ENCODE measurements at regions not wholly inside any gene's neighbourhood (a gene's known extent, or its start where the extent isn't known, plus 50 kb on each side); places are given as distances from the start of the nearest gene placed in this dataset.
"Not testable (repeated sequence)": the region's sequence is repeated elsewhere in the genome, so short reads cannot be mapped to it uniquely, and the experiment has no call there.

GRCh38 chr10:35271859-35272165 is 64.5 kb upstream of the CCNY start:
- not testable (repeated sequence) for TF ChIP-seq ZNF557 (CRISPR knock-in tag; IDR thresholded peaks at IDR 0.05); SRSF1 (optimal IDR thresholded peaks at IDR 0.05; ENCODE audit: low read depth, low read length); ZBTB43 (CRISPR knock-in tag; conservative IDR thresholded peaks at IDR 0.05); ZNF30 (CRISPR knock-in tag; IDR thresholded peaks at IDR 0.05); PHF8 (CRISPR knock-in tag; IDR thresholded peaks at IDR 0.05); EP300 (IDR thresholded peaks at IDR 0.05; ENCODE audit: low read depth in 2 of 2, low read length in 2 of 2); EP300 (CRISPR knock-in tag; IDR thresholded peaks at IDR 0.05; ENCODE audit: borderline replicate concordance)

Data from HepG2 (cell line).